ENCODE measurements at regions not wholly inside any gene's neighbourhood (a gene's known extent, or its start where the extent isn't known, plus 50 kb on each side); places are given as distances from the start of the nearest gene placed in this dataset.
"Not testable (repeated sequence)": the region's sequence is repeated elsewhere in the genome, so short reads cannot be mapped to it uniquely, and the experiment has no call there.

DNA sequence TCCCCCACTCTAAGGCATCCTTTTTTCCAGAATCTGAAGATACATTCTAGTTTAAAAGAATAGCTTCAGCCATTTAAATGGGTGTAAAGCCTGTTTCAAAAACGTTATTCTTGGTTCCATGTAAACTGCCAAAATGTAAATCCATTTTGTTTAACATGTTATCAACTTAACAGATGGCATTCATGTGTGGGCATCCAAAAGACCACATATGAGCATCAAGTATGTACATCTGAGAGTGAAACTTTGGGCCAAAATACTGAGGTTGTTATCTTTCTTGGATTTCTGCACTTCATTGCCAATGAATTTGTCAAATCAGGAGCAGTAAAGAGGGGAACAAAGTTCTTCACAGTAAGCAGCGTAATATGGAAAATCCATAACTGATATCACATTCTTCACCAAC, 395.4 kb downstream of the ZNF804A start:
- DNase-seq (ENCODE audit: low spot score): no peak

DNA sequence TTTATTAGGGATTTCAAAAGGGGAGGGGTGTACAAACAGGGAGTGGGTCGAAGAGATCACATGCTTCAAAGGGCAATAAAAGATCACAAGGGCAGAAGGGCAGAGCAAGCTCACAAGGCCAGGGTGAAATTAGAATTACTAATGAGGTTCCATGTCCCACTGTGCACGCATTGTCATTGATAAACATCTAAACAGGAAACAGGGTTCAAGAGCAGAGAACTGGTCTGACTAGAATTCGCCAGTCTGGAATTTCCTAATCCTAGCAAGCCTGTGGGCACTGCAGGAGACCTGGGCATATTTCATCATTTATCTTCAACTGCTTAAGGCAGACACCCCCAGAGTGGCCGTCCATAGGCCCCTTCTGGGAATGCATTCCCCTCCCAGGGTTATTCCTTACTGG, 408.2 kb downstream of the ZNF804A start:
- DNase-seq (ENCODE audit: low spot score): no peak

DNA sequence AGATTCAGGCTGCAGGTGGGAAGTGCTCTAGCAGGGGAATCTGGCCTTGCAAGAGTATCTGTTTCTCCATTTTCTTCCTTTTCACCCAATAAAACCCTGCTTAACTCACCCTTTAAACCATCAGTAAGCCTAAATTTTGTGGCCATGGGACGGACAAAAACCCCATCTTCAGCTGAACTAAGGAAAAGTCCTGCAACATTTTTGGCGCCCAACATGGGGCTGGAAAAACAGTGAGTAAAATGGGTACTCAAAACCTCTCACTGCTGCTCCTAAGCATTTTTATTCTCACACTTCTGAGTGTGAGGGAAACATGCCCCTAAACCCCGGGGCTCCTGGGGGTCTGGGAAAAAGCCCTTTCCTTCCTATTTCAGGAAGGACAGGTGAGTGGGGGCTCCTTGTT, 414.3 kb downstream of the ZNF804A start:
- no peak for DNase-seq (ENCODE audit: low spot score)

DNA sequence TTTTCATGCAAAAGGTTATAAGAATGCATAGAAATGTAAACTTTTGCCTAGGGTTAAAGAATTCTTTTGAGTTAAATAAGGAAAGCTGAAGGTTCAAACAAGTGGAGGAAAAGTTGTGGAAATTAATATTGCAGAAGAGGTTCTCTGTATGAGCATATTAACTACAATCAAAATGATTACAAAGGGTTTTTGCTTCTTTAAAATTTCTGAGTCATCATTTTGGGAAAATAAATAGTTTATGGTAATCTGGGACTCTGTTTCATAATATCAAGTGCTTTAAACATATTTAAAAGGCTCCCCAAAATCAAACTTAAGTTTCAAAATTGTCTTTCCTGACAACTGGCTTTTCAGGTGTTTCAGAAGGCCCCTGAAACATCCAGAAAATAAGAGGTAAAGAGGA, 415.7 kb downstream of the ZNF804A start:
- DNase-seq (ENCODE audit: low spot score): no peak

DNA sequence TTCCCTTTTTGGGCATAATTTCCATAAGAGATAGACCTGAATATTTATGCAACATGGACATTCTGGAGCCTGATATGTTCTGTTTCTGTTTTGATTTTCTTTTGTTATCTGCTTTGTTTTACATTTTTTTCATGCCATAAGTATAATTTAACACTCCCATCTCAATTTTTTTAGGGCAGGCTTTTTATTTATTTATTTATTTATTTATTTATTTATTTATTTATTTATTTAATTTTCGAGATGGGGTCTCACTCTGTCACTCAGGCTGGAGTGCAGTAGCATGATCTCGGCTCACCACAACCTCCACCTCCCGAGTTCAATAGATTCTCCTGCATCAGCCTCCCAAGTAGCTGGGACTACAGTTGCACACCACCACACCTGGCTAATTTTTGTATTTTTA, 427.6 kb downstream of the ZNF804A start:
- DNase-seq (ENCODE audit: low spot score): not testable (repeated sequence)

DNA sequence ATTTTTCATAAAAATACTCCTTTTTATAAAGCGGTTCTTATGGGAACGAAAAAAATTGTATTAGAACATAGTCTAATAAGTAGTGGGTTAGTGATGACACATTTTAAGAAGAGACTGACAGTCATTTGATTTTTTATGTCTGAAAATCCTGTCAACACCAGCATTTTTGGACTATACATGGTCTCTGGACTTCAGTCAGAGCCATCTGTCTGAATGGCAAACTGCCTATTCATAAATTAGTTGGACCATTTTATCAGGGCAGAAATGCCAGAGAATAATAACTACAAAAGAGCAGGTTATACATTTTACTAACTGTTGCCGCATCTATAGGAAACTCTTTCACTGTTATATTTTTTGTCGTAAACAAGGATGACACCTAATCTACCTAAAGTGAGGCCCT, 437.6 kb downstream of the ZNF804A start:
- DNase-seq (ENCODE audit: low spot score): no peak

DNA sequence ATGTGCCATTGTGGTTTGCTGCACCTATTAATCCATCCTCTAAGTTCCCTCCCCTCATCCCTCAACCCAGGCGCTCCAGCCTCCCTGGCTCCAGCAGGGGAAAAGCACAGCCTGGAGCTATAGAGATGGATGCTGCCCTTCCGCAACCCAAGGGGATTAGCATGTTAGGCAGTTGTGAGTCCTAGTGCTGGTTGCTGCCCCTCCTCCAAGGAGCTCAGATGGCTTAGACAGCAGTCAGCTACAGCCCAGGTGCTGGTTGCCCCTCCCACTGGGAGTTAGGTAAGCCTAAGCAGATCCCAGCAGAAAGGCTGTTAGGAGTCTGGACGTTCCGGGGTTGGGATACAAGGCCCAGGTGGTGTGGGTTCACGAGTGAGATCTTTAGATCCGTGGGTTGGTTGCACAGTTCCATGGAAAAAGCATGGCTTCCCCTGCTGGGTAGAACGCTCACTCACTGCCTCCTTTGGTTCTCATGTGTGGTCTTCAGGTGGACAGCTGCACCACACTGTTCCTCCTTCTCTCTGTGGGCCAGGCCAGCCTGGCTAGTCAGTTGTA, 446.1 kb downstream of the ZNF804A start:
- DNase-seq (ENCODE audit: low spot score): no peak

DNA sequence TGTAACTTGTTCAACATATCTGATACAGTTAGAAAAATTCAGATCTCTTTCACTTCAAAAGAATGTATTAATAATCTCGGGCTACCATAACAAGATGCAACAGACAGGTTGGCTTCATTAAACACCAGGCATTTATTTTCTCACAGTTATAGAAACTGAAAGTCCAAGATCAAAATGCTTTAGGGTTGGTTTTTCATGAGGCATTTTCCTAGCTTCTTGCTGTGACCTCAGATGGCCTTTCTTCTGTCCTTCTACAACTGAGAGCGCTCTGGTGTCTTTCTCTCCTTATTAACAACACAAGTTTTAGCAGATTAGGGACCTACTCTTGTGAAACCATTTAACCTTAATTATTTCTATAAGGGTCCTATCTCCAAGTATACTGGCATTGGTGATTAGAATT, 452.5 kb downstream of the ZNF804A start:
- no peak for DNase-seq (ENCODE audit: low spot score)

DNA sequence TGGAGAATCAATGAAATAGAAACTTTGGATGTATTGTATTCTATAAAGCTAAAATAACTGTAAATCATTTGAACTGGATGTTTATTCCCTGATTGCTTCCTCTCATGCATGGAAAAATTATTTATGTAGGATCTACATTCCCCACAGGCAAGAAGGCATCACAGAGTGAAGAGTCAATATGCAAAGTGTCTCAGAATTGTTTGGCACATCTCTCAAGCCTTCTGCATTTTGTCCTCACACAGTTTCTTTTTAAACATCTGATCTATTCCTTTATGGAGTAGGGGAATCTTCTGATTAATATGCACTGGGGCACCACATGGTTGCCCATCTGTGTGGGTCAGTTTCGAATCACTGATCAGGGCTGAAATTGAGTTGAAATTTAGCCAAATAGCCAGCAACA, 465.4 kb downstream of the ZNF804A start:
- no peak for DNase-seq (ENCODE audit: low spot score)

DNA sequence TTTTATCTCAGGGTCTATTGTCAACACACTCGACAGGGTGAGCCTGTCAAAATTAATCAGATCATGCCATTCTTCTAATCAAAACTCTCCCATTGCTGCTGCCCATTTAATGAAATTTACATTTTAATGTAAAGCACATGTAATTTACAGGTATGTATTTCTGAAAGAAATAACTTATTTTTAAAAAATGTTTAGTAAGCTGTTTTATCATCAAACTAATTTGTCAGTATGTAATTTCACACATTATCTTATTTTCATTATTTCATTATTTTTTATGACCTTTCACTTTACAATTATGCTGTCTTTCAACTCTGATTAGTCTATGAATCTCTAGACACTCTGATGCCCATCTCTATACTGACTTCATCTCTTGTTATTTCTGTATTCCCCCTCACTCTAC, 467.8 kb downstream of the ZNF804A start:
- DNase-seq (ENCODE audit: low spot score): no peak

DNA sequence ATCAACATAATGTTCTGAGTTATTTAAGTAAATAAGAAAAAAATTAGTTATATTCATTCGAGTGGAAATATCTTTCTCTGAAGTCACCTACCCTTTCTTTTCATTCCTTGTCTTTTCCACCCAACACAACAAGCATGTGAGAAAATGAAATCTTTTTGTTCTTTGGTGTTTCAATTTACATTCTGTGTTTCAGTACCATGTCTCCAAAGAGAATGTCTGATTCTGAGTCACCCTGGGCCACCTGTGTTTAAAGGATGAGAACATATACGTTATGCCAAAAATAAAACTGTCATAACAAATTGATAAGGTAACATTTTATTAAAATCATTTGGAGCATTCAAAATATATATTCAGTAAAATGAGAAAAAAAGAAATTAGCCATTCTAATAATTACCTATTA, 470.8 kb downstream of the ZNF804A start:
- no peak for DNase-seq (ENCODE audit: low spot score)

DNA sequence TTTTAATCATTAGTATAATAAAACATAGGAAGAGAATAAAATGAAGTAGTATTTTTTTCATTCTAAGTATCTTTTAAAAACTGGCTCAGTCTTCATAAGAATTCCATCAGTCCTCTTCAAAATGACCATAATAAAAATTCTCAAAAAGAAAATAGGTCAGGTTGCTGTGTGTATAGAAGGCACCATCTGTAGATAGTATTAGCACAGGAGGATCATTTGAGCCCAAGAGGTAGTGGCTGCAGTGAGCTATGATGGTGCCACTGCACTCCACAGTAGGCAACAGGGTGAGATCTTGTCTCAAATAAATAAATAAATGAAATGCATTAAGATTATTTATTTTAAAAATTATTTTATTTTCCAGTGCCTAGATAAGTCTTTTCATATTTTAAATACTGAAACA, 475.8 kb downstream of the ZNF804A start:
- DNase-seq (ENCODE audit: low spot score): no peak

DNA sequence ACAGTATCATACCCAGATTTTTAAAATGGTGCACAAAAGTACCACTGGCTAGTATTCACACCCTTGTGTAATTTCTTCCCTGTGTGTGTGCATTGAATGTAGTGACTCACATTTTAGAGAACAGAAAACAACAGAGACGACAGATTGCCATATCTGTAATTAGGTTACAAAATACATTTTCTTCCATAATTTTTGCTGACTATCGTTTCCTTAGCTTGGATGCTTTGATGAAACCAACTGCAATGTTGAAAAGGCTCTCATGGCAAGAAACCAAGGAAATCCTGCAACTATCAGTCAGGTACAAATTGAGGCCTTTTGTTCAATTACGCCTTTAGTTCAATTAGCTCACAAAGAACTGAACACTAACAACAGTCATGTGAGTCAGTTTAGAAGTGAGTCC, 484.4 kb downstream of the ZNF804A start:
- no peak for DNase-seq (ENCODE audit: low spot score)

DNA sequence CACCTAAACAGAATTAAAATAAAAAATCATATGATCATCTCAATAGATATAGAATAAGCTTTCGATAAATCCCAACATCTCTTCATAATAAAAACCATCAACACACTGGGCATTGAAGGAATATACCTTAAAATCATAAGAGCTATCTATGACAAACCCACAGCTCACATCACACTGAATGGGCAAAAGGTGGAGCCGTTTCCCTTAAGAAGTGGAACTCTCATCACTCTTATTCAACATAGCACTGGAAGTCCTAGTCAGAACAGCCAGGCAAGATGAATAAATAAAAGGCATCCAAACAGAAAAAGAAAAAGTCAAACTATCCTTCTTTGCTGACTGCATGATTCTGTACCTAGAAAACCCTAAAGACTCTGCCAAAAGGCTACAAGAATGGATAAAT, 510.3 kb downstream of the ZNF804A start:
- DNase-seq (ENCODE audit: low spot score): no peak

DNA sequence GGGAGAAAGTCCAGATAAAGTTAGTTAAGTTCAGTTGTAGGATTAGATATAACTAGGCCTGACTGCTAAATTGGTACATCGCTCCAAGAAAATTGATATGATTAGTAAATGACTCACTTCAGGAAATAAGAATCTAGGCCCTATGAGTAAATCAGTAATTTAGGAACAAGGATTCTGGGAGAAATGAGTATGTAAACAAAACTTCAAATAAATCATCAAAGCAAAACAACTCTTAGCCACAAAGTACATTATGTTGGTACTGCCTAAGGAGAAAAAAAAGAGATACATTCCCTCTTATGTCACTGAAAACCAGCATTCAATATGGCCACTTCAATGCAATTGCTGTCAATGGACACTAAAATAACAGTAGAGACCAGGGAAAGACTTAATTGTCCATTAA, 529.1 kb downstream of the ZNF804A start:
- DNase-seq (ENCODE audit: low spot score): no peak

DNA sequence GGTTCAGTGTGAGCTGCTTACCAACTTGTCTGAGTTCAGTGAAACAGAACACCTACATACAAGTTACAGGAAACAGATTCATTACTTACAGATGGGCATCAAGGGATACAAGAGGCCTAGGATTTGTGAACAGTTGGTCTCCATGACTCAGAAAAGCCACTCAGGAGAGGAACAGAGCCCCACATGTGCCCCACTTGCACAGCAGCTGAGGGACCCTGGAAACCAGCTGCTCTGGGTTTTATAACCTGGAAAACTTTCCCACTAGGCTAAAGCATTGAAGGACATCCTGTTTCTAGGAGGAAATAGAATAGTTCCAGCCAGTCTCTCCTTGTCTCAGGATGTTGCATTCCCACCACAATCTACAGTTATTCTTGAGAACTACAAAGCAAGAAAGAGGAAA, 530.0 kb downstream of the ZNF804A start:
- no peak for DNase-seq (ENCODE audit: low spot score)

DNA sequence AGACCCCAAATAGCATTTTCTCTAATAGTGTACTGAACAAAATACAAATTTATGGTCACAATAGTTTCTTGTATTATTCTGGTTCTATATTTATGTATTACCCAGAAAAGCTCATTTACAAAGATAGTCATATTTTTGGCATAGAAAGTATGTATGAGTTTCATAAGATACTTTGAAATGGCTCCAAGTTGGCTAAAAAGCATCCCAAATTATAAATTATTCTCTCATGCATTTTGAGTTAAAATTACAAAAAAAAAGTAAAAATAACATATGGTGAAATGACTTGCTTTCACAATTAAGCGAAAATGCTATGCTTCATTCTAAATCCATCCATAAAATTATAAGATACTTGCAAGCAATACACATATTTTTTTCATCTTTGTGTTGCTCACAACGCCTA, 530.7 kb downstream of the ZNF804A start:
- DNase-seq (ENCODE audit: low spot score): no peak

DNA sequence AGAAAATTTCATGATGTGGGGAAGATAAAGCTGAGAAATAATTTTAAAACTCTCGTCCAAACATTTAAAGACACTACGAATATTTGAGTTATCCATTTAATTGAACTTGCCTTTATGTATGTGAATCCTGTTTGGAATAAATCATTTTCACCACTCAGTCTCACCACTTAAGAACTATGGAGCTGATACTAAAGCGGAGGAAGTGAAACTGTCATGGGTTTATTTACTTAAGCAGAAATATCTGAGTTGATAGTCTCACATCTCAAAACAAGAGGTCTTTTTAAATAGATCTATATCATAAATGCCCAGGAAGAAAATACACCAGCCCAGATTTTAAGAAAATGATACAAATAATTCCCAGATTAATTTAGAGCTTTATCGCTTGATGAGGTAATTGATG, 532.4 kb downstream of the ZNF804A start:
- no peak for DNase-seq (ENCODE audit: low spot score)

DNA sequence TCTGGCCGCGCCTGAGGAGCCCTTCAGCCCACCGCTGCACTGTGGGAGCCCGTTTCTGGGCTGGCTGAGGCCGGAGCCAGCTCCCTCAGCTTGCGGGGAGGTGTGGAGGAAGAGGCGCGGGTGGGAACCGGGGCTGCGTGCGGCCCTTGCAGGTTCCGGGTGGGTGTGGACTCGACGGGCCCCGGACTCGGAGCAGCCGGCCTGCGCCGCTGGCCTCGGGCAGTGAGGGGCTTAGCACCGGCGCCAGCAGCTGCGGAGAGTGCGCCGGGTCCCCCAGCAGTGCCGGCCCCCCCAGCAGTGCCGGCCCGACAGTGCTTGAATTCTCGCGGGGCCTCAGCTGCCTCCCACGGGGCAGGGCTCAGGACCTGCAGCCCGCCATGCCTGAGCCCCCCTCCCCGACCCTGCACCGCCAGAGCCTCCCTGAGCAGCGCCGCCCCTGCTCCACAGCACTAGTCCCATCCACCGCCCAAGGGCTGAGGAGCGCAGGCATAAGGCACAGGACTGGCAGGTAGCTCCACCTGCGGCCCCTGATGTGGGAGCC, 534.2 kb downstream of the ZNF804A start:
- no peak for DNase-seq (ENCODE audit: low spot score)

DNA sequence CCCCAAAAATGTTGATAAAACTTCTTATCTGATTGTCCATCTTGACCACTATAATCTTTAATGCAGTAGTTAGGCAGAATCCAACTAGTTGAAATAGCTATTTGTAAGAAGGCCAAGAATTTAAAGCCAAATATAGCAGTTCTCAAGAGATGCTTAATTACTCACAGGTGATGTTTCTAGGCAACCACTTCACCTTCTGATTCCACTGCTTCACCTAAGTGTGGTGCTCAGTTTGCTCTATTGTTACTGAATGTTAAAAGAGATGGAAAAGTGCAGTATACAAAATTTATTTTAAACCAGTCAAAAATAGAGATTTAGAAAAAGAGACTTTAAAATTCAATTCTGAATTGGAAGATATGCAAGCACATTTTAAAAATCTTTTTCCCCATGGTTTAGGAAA, 539.4 kb downstream of the ZNF804A start:
- DNase-seq (ENCODE audit: low spot score): no peak

DNA sequence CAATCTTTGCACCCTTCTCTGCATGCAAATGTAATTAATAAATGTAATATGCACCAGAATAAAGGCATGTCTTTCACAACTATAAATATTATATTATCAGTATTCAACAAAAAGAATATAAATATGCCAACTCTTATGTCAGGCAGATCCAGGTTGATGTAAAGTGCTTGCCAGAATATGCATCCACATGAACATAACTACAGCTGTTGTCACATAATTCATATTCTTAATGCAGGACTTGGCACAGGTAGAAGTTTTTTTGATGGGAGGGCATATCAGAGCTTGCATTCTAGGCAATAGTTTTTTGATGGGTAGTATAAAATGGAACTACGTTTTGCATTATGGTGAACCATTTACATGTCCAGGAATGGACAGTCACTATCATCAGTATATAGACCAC, 544.3 kb downstream of the ZNF804A start:
- no peak for DNase-seq (ENCODE audit: low spot score)

DNA sequence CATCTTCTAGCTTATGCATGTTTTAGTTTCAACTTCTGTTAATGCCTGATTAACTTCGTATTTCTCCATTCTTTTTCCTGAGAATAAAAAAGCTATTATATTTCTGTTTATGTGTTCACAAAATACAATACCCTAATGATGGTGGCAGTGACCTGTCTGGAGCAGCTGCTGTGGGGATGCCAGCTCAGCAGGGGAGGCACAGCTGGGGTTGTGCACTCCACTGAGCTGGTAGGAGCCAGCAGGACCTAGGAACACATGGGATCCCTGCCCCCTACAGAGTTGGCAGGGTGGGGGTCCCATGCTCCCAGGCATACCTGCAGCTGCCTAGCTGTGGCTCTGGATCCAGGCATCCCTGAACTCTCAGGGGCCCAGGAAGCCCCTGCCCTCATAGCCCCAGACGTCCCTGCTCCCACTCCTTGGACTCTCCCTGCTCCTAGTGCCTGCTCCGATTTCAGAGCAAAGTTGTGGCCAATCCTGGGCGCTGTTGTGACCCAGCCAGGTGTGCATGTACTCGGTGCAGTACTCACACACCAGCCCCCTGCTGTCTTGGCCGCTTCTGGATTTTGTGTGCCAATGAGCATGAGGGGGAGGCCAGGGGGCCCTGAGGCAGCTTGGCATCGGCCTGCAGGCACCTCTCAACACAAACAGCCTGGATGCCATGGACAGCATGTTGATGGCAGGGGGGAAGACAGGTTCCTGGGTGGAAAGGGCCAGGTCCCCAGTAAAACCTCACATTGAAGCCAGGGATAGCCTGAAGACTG, 546.0 kb downstream of the ZNF804A start:
- no peak for DNase-seq (ENCODE audit: low spot score)

DNA sequence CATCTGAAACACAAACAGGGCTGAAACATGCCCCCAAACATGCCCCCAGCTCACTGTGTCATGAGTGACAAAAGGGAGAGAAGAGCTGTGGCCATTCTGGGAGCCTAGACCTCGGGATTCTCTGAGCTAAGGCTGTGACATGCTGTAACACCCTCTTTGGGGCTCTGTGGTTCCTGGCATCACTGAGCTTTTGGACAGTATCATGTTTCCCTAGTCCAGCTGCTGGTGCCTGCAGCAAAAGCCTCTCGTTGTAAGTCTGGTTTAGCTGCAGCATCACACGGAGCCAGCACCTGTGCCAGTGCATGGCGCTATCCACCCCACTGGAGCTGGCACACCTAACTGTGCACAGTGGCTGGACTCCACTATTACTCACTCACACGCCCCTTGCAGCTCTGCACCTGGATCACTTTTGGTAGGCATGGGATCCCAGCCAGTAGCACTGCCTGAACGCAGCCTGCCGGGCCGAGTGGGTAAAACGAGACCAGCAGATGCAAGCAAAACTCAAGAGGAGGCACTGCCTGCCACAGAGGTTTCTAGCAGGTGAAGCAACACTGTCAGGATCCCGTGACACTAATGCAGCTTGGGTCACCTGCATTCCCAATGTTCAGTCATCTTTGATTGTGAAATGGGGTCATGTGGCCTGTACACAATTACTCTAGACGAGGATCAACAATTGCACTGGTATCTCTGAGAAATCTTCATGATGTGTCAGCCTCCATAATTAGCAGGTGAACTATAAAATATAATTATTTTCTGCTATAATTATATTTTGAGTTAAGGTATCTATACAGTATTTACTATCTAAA, 547.2 kb downstream of the ZNF804A start:
- DNase-seq (ENCODE audit: low spot score): no peak
